ENCODE measurements at regions not wholly inside any gene's neighbourhood (a gene's known extent, or its start where the extent isn't known, plus 50 kb on each side); places are given as distances from the start of the nearest gene placed in this dataset.

DNA sequence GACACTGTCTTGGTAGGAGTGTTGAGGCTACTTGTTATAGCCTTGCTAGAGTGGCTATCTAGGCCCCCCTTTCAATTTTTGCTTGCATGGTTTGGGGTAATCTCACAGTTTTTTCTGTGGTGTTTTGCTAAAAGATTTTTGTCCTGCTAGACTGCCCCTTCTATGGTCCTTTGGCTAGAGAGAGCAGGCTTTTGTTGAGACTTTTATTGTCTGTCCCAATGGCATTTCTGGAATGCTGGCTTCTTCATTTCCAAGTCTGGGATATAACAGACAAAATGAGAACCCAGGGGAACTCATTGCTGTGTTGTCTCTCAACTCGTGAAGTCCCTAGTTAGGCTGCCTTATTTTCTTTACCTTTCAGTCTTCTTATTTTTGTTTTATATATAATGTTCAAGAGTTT is 160.2 kb upstream of the ZC4H2 start:
- no peak for TF ChIP-seq POLR2A (IDR thresholded peaks at IDR 0.05)
- no peak for TF ChIP-seq CTCF (IDR thresholded peaks at IDR 0.05)
- no peak for TF ChIP-seq POLR2AphosphoS5 (IDR thresholded peaks at IDR 0.05)

All from breast epithelium (tissue), 3 donors.